Parathyroid adenoma (tissue), 2 donors: ENCODE measurements at regions not wholly inside any gene's neighbourhood (a gene's known extent, or its start where the extent isn't known, plus 50 kb on each side); places are given as distances from the start of the nearest gene placed in this dataset.
"Not testable (repeated sequence)": the region's sequence is repeated elsewhere in the genome, so short reads cannot be mapped to it uniquely, and the experiment has no call there.

Source experiments
- H2AFZ ChIP-seq: fragments of 300-600 bp; sonication (generic); one replicate; pipeline ENCODE4 v1.7.0; 2017; ENCODE audit warnings: antibody characterized with exemption, mild to moderate bottlenecking
- H3K27ac ChIP-seq: fragments of 300-600 bp; sonication (generic); one replicate; pipeline ENCODE4 v1.7.0; 2017
- H3K27me3 ChIP-seq: fragments of 300-600 bp; sonication (generic); one replicate; pipeline ENCODE4 v1.7.0; 2017; ENCODE audit warnings: low read length; ENCODE audit not compliant: control insufficient read depth, insufficient read depth
- H3K36me3 ChIP-seq: fragments of 300-600 bp; sonication (generic); one replicate; pipeline ENCODE4 v1.7.0; 2017; ENCODE audit warnings: low read length; ENCODE audit not compliant: control insufficient read depth, insufficient read depth
- H3K4me1 ChIP-seq: fragments of 300-600 bp; sonication (generic); one replicate; pipeline ENCODE4 v1.7.0; 2017; ENCODE audit warnings: control low read depth
- H3K4me2 ChIP-seq: fragments of 300-600 bp; sonication (generic); one replicate; pipeline ENCODE4 v1.7.0; 2017; ENCODE audit warnings: low read length
- H3K4me3 ChIP-seq: fragments of 300-600 bp; sonication (generic); one replicate; pipeline ENCODE4 v1.7.0; 2017; ENCODE audit warnings: low read depth, low read length
- H3K79me2 ChIP-seq: fragments of 300-600 bp; sonication (generic); one replicate; pipeline ENCODE4 v1.7.0; 2017; ENCODE audit warnings: control low read depth
- H3K9ac ChIP-seq: fragments of 300-600 bp; sonication (generic); one replicate; pipeline ENCODE4 v1.7.0; 2017; ENCODE audit warnings: mild to moderate bottlenecking
- H3K9me3 ChIP-seq: fragments of 300-600 bp; sonication (generic); one replicate; pipeline ENCODE4 v1.7.0; 2017; ENCODE audit warnings: low read length; ENCODE audit not compliant: control insufficient read depth
- CTCF ChIP-seq: fragments of 300-600 bp; sonication (generic); IDR thresholded peaks from one replicate; pipeline ENCODE4 v1.7.0; 2017; ENCODE audit warnings: antibody characterized with exemption, mild to moderate bottlenecking
- donor health status: primary hyperparathyroidism.

GRCh38 chrX:47776292-47777006, 60.3 kb upstream of the ZNF81 start:
- Histone ChIP-seq H3K27ac (no peak overlapping the region), H3K4me1 (no peaks in the 10 kb centered on the region), H3K9me3 (no peaks in the 10 kb centered on the region), H3K36me3 (no peaks in the 10 kb centered on the region), H3K27me3 (no peaks in the 10 kb centered on the region), H3K4me3 (no peak overlapping the region), H3K9ac (no peak overlapping the region), H3K79me2 (no peaks in the 10 kb centered on the region), H3K4me2 (no peak overlapping the region), H2AFZ (no peak overlapping the region)
- TF ChIP-seq CTCF: no peak

- H3K79me2 ChIP-seq: no peaks in the 10 kb centered on the region
- no peaks in the 10 kb centered on the region for H3K27me3 ChIP-seq
- no peak overlapping the region for H3K9ac ChIP-seq
- H3K27ac ChIP-seq: no peak overlapping the region
- H3K4me2 ChIP-seq: no peak overlapping the region
- H3K4me3 ChIP-seq: no peak overlapping the region
- no peaks in the 10 kb centered on the region for H3K4me1 ChIP-seq
- no peak for TF ChIP-seq CTCF
- no peaks in the 10 kb centered on the region for H3K9me3 ChIP-seq
- H2AFZ ChIP-seq: no peak overlapping the region
- H3K36me3 ChIP-seq: no peaks in the 10 kb centered on the region
Measured at GRCh38 chrX:47772764-47773163, 63.9 kb upstream of the ZNF81 start.

DNA sequence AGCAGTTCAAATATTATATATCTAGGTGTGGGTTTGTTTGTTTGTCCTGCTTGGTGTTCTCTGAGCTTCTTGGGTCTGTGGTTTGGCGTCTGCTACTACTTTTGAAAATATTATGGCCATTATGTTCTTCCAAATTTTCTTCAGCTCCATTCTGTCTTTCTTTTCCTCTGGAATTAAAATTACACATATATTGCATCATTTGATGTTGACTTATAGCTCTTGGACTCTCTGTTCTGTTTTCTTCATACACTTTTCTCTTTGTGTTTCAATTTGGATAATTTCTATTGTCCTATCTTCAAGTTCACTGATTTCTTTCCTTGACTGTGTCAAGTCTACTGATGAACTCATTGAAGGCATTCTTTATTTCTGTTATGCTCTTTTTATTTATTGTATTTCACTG, 65.2 kb upstream of the ZNF81 start:
- Histone ChIP-seq H3K9me3 (no peaks in the 10 kb centered on the region), H3K4me1 (no peaks in the 10 kb centered on the region), H3K4me3 (no peak overlapping the region), H3K27me3 (no peaks in the 10 kb centered on the region), H3K9ac (no peak overlapping the region), H3K79me2 (no peaks in the 10 kb centered on the region), H3K4me2 (no peak overlapping the region), H3K36me3 (no peaks in the 10 kb centered on the region), H2AFZ (no peak overlapping the region), H3K27ac (no peak overlapping the region)
- no peak for TF ChIP-seq CTCF

- not testable (repeated sequence) for H3K4me3 ChIP-seq, H2AFZ ChIP-seq, H3K9ac ChIP-seq, H3K27ac ChIP-seq, H3K36me3 ChIP-seq, H3K27me3 ChIP-seq, H3K4me1 ChIP-seq, H3K9me3 ChIP-seq, H3K79me2 ChIP-seq, H3K4me2 ChIP-seq
Measured at GRCh38 chrX:47762826-47763225, 73.9 kb upstream of the ZNF81 start.

DNA sequence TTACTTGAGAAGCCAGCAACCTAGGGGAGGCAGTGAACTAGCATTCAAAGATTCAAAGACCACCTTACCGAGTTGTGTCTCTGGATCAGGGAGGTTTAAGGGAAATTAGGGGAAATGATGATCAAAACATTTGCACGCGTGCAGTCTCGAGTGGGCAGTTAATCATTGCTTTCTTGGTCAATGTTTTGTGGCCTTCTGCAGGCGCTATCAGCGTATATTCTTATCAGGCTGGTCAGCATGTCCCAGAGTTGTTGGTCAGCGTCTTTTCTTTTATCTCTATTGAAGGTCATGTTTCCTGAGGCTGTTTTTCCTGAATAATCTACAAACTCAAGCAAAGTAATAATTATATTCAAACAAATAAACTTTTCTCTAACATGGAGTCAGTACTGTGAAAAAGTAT, 84.0 kb upstream of the ZNF81 start:
- Histone ChIP-seq H3K4me2 (no peak overlapping the region), H2AFZ (peak overlapping the region; percentile 46), H3K27ac (no peak overlapping the region), H3K4me1 (peaks cover 4% of the 10 kb centered on the region), H3K36me3 (no peaks in the 10 kb centered on the region), H3K27me3 (no peaks in the 10 kb centered on the region), H3K9ac (no peak overlapping the region), H3K79me2 (no peaks in the 10 kb centered on the region), H3K9me3 (no peaks in the 10 kb centered on the region), H3K4me3 (no peak overlapping the region)
- TF ChIP-seq CTCF: no peak
